ENCODE measurements at regions not wholly inside any gene's neighbourhood (a gene's known extent, or its start where the extent isn't known, plus 50 kb on each side); places are given as distances from the start of the nearest gene placed in this dataset.
A peak's percentile ranks its signal among the peaks of the same experiment; 100 is the strongest.

GRCh38 chr12:27177706-27178105 is 66.4 kb upstream of the STK38L start:
- Histone ChIP-seq H3K4me3 (no peak overlapping the region), H3K9ac (ENCODE audit: insufficient read depth in 1 of 2, low read length in 2 of 2) (no peak overlapping the region), H3K9me3 (ENCODE audit: control insufficient read depth in 4 of 4, insufficient read depth in 3 of 4, low read length in 3 of 4) (no peaks in the 10 kb centered on the region), H3K4me1 (ENCODE audit: control insufficient read depth in 5 of 5, insufficient read depth in 5 of 5, low read length in 5 of 5) (peaks cover 0 to 12% (median 0%) of the 10 kb centered on the region in 5 donors), H3K27ac (ENCODE audit: low read depth in 1 of 2, low read length in 1 of 2) (no peak overlapping the region), H3K36me3 (ENCODE audit: control insufficient read depth in 4 of 4, insufficient read depth in 4 of 4, low read length in 4 of 4) (no peaks in the 10 kb centered on the region), H3K27me3 (ENCODE audit: control insufficient read depth in 3 of 3, insufficient read depth in 3 of 3, low read length in 2 of 3) (no peaks in the 10 kb centered on the region)
- DNase-seq: no peak
- ATAC-seq (ENCODE audit: insufficient read depth, low FRiP score): no peak
- TF ChIP-seq, protein P1, sequence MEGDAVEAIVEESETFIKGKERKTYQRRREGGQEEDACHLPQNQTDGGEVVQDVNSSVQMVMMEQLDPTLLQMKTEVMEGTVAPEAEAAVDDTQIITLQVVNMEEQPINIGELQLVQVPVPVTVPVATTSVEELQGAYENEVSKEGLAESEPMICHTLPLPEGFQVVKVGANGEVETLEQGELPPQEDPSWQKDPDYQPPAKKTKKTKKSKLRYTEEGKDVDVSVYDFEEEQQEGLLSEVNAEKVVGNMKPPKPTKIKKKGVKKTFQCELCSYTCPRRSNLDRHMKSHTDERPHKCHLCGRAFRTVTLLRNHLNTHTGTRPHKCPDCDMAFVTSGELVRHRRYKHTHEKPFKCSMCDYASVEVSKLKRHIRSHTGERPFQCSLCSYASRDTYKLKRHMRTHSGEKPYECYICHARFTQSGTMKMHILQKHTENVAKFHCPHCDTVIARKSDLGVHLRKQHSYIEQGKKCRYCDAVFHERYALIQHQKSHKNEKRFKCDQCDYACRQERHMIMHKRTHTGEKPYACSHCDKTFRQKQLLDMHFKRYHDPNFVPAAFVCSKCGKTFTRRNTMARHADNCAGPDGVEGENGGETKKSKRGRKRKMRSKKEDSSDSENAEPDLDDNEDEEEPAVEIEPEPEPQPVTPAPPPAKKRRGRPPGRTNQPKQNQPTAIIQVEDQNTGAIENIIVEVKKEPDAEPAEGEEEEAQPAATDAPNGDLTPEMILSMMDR (IDR thresholded peaks at IDR 0.05; ENCODE audit: control extremely low read depth, extremely low read depth): no peak

DNA sequence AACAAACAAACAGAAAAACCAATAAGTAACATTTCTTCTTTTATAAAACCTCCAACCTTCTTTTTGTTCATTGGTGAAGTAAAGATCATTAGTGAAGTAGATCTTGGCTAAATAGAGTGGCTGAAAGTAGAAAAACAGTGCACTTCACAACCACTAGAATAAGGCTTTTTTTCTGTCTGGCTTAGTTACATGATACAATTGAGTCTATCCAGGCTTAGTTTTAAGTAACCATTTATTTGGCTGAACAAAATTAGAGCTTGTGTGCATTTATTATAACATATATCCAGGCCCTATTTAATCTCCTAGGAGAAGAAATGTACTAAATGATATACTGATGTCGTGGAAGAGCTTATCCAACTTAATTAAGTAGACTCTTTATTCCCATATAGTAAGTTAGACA is 65.8 kb upstream of the STK38L start:
- no peak overlapping the region for H3K4me3 ChIP-seq
- TF ChIP-seq, protein P1 (IDR thresholded peaks at IDR 0.05; ENCODE audit: control extremely low read depth, extremely low read depth): no peak
- H3K27me3 ChIP-seq (ENCODE audit: control insufficient read depth in 3 of 3, insufficient read depth in 3 of 3, low read length in 2 of 3): no peaks in the 10 kb centered on the region
- no peak overlapping the region for H3K9ac ChIP-seq (ENCODE audit: insufficient read depth in 1 of 2, low read length in 2 of 2)
- H3K9me3 ChIP-seq (ENCODE audit: control insufficient read depth in 4 of 4, insufficient read depth in 3 of 4, low read length in 3 of 4): no peaks in the 10 kb centered on the region
- ATAC-seq (ENCODE audit: insufficient read depth, low FRiP score) (no peak), DNase-seq (no peak)
- no peaks in the 10 kb centered on the region for H3K36me3 ChIP-seq (ENCODE audit: control insufficient read depth in 4 of 4, insufficient read depth in 4 of 4, low read length in 4 of 4)
- no peak overlapping the region for H3K27ac ChIP-seq (ENCODE audit: low read depth in 1 of 2, low read length in 1 of 2)
- WGBS, 2 donors: 97 to 100% methylated on average over 1 of the region's 1 CpG
- H3K4me1 ChIP-seq (ENCODE audit: control insufficient read depth in 5 of 5, insufficient read depth in 5 of 5, low read length in 5 of 5): peaks cover 0 to 12% (median 0%) of the 10 kb centered on the region in 5 donors

- H3K27ac ChIP-seq (ENCODE audit: low read depth in 1 of 2, low read length in 1 of 2): peak overlapping the region in 1 of 2 donors; percentile 77
- peaks cover 0 to 12% (median 0%) of the 10 kb centered on the region in 5 donors for H3K4me1 ChIP-seq (ENCODE audit: control insufficient read depth in 5 of 5, insufficient read depth in 5 of 5, low read length in 5 of 5)
- WGBS, 2 donors: 84 to 87% methylated on average over 2 of the region's 2 CpGs
- no peak overlapping the region for H3K9ac ChIP-seq (ENCODE audit: insufficient read depth in 1 of 2, low read length in 2 of 2)
- no peak for ATAC-seq (ENCODE audit: insufficient read depth, low FRiP score)
- no peaks in the 10 kb centered on the region for H3K27me3 ChIP-seq (ENCODE audit: control insufficient read depth in 3 of 3, insufficient read depth in 3 of 3, low read length in 2 of 3)
- DNase-seq: no peak
- TF ChIP-seq, protein P1 (IDR thresholded peaks at IDR 0.05; ENCODE audit: control extremely low read depth, extremely low read depth): no peak
- H3K9me3 ChIP-seq (ENCODE audit: control insufficient read depth in 4 of 4, insufficient read depth in 3 of 4, low read length in 3 of 4): no peaks in the 10 kb centered on the region
- H3K36me3 ChIP-seq (ENCODE audit: control insufficient read depth in 4 of 4, insufficient read depth in 4 of 4, low read length in 4 of 4): no peaks in the 10 kb centered on the region
- no peak overlapping the region for H3K4me3 ChIP-seq
Observed at GRCh38 chr12:27178723-27179399, 65.2 kb upstream of the STK38L start.
